ENCODE measurements at regions not wholly inside any gene's neighbourhood (a gene's known extent, or its start where the extent isn't known, plus 50 kb on each side); places are given as distances from the start of the nearest gene placed in this dataset.

GRCh38 chr6:134449004-134449403 lies 131.1 kb upstream of the SGK1 start:
- H3K27ac Mint-ChIP-seq, result no peak overlapping the region
- no peaks in the 10 kb centered on the region for H3K36me3 Mint-ChIP-seq (ENCODE audit: low read depth)
- no peak for DNase-seq
- H3K27me3 Mint-ChIP-seq, result no peaks in the 10 kb centered on the region
- H3K4me3 Mint-ChIP-seq, result no peak overlapping the region
- ChIA-PET POLR2A (no interaction called here), CTCF (interaction anchor here (1.8 kb wide), 1 partner anchor 9 kb away, joined by 5 read pairs; no protein-coding TSS in a partner anchor)
- H3K9me3 Mint-ChIP-seq, result no peaks in the 10 kb centered on the region
- no peaks in the 10 kb centered on the region for H3K4me1 Mint-ChIP-seq

GRCh38 chr6:134447883-134448387 lies 130.0 kb upstream of the SGK1 start:
- CTCF ChIA-PET, result interaction anchor here (0.7 kb wide), 1 partner anchor 8 kb away, joined by 3 read pairs; no protein-coding TSS in a partner anchor
- H3K27me3 Mint-ChIP-seq, result no peaks in the 10 kb centered on the region
- no peak overlapping the region for H3K27ac Mint-ChIP-seq

GRCh38 chr6:134447423-134447822 lies 129.5 kb upstream of the SGK1 start:
- no peaks in the 10 kb centered on the region for H3K9me3 Mint-ChIP-seq
- ChIA-PET CTCF (interaction anchor here (0.7 to 0.8 kb wide), 2 partner anchors 9 to 27 kb away, joined by 3 to 5 read pairs; no protein-coding TSS in a partner anchor), POLR2A (no interaction called here)
- no peaks in the 10 kb centered on the region for H3K27me3 Mint-ChIP-seq
- no peak overlapping the region for H3K4me3 Mint-ChIP-seq
- H3K4me1 Mint-ChIP-seq, result no peaks in the 10 kb centered on the region
- no peaks in the 10 kb centered on the region for H3K36me3 Mint-ChIP-seq (ENCODE audit: low read depth)
- DNase-seq, result no peak
- H3K27ac Mint-ChIP-seq, result no peak overlapping the region

More at GRCh38 chr6:134447883-134448387, 130.0 kb upstream of the SGK1 start:
- POLR2A ChIA-PET, result no interaction called here
- H3K36me3 Mint-ChIP-seq (ENCODE audit: low read depth), result no peaks in the 10 kb centered on the region
- no peak for DNase-seq
- no peaks in the 10 kb centered on the region for H3K4me1 Mint-ChIP-seq
- H3K4me3 Mint-ChIP-seq, result no peak overlapping the region
- H3K9me3 Mint-ChIP-seq, result no peaks in the 10 kb centered on the region

GRCh38 chr6:134446896-134447295 lies 129.0 kb upstream of the SGK1 start:
- CTCF ChIA-PET, result interaction anchor here (0.8 kb wide), 1 partner anchor 28 kb away, joined by 5 read pairs; no protein-coding TSS in a partner anchor
- H3K4me3 Mint-ChIP-seq, result no peak overlapping the region
- H3K36me3 Mint-ChIP-seq (ENCODE audit: low read depth), result no peaks in the 10 kb centered on the region
- H3K4me1 Mint-ChIP-seq, result no peaks in the 10 kb centered on the region
- POLR2A ChIA-PET, result no interaction called here
- DNase-seq, result no peak
- no peak overlapping the region for H3K27ac Mint-ChIP-seq
- no peaks in the 10 kb centered on the region for H3K27me3 Mint-ChIP-seq
- no peaks in the 10 kb centered on the region for H3K9me3 Mint-ChIP-seq

- no peaks in the 10 kb centered on the region for H3K4me1 Mint-ChIP-seq
- DNase-seq, result no peak
- no peaks in the 10 kb centered on the region for H3K27me3 Mint-ChIP-seq
- H3K27ac Mint-ChIP-seq, result no peak overlapping the region
- no peak overlapping the region for H3K4me3 Mint-ChIP-seq
- H3K36me3 Mint-ChIP-seq (ENCODE audit: low read depth), result no peaks in the 10 kb centered on the region
- POLR2A ChIA-PET, result no interaction called here
- CTCF ChIA-PET, result interaction anchor here (0.8 to 1.0 kb wide), 2 partner anchors 9 to 28 kb away, joined by 3 to 5 read pairs; no protein-coding TSS in a partner anchor
- no peaks in the 10 kb centered on the region for H3K9me3 Mint-ChIP-seq
Measured at GRCh38 chr6:134446218-134446848, 128.4 kb upstream of the SGK1 start.

- no peak overlapping the region for H3K4me3 Mint-ChIP-seq
- H3K27me3 Mint-ChIP-seq, result peaks cover 2% of the 10 kb centered on the region
- no peak for DNase-seq
- H3K9me3 Mint-ChIP-seq, result no peaks in the 10 kb centered on the region
- no peak overlapping the region for H3K27ac Mint-ChIP-seq
- POLR2A ChIA-PET, result no interaction called here
- CTCF ChIA-PET, result interaction anchor here (0.7 to 2.2 kb wide), 3 partner anchors 10 to 13 kb away, joined by 4 to 10 read pairs (median 5); no protein-coding TSS in a partner anchor
- no peaks in the 10 kb centered on the region for H3K4me1 Mint-ChIP-seq
- H3K36me3 Mint-ChIP-seq (ENCODE audit: low read depth), result no peaks in the 10 kb centered on the region
Measured at GRCh38 chr6:134443009-134443408, 125.1 kb upstream of the SGK1 start.

- POLR2A ChIA-PET, result no interaction called here
- CTCF ChIA-PET, result interaction anchor here (2.2 kb wide), 1 partner anchor 11 kb away, joined by 10 read pairs; no protein-coding TSS in a partner anchor
- Mint-ChIP-seq H3K9me3 (no peaks in the 10 kb centered on the region), H3K4me3 (no peak overlapping the region), H3K27ac (no peak overlapping the region), H3K27me3 (peaks cover 2% of the 10 kb centered on the region), H3K36me3 (ENCODE audit: low read depth) (no peaks in the 10 kb centered on the region), H3K4me1 (peaks cover 6% of the 10 kb centered on the region)
- DNase-seq, result no peak
Measured at GRCh38 chr6:134442073-134442472, 124.2 kb upstream of the SGK1 start.

GRCh38 chr6:134438837-134439236 lies 120.9 kb upstream of the SGK1 start:
- no peak for DNase-seq
- Mint-ChIP-seq H3K9me3 (no peaks in the 10 kb centered on the region), H3K27ac (no peak overlapping the region), H3K27me3 (peaks cover 2% of the 10 kb centered on the region), H3K4me1 (peaks cover 25% of the 10 kb centered on the region), H3K4me3 (no peak overlapping the region), H3K36me3 (ENCODE audit: low read depth) (no peaks in the 10 kb centered on the region)
- ChIA-PET POLR2A (no interaction called here), CTCF (interaction anchor here (0.8 to 1.9 kb wide), 6 partner anchors 11 to 202 kb away, joined by 3 to 6 read pairs (median 5); no protein-coding TSS in a partner anchor)

- peak overlapping the region; percentile 52 for H3K27ac Mint-ChIP-seq
- no peaks in the 10 kb centered on the region for H3K9me3 Mint-ChIP-seq
- no peak overlapping the region for H3K4me3 Mint-ChIP-seq
- POLR2A ChIA-PET, result no interaction called here
- CTCF ChIA-PET, result interaction anchor here (0.5 to 1.9 kb wide), 5 partner anchors 9 to 203 kb away, joined by 3 to 6 read pairs (median 5); no protein-coding TSS in a partner anchor
- peaks cover 2% of the 10 kb centered on the region for H3K27me3 Mint-ChIP-seq
- H3K36me3 Mint-ChIP-seq (ENCODE audit: low read depth), result no peaks in the 10 kb centered on the region
- no peak for DNase-seq
- H3K4me1 Mint-ChIP-seq, result peaks cover 25% of the 10 kb centered on the region
Measured at GRCh38 chr6:134437376-134437775, 119.5 kb upstream of the SGK1 start.

- no peak for DNase-seq
- Mint-ChIP-seq H3K4me1 (peaks cover 25% of the 10 kb centered on the region), H3K9me3 (no peaks in the 10 kb centered on the region), H3K36me3 (ENCODE audit: low read depth) (no peaks in the 10 kb centered on the region), H3K27ac (peak overlapping the region; percentile 52), H3K4me3 (no peak overlapping the region), H3K27me3 (peaks cover 2% of the 10 kb centered on the region)
- ChIA-PET CTCF (interaction anchor here (0.5 to 1.9 kb wide), 4 partner anchors 9 to 204 kb away, joined by 3 to 6 read pairs (median 5); no protein-coding TSS in a partner anchor), POLR2A (no interaction called here)
Measured at GRCh38 chr6:134436950-134437349, 119.0 kb upstream of the SGK1 start.

GRCh38 chr6:134436281-134436815 lies 118.4 kb upstream of the SGK1 start:
- Mint-ChIP-seq H3K9me3 (no peaks in the 10 kb centered on the region), H3K27me3 (peaks cover 2% of the 10 kb centered on the region), H3K4me3 (peak overlapping the region; percentile 0), H3K36me3 (ENCODE audit: low read depth) (no peaks in the 10 kb centered on the region), H3K27ac (peak overlapping the region; percentile 52), H3K4me1 (peaks cover 25% of the 10 kb centered on the region)
- ChIA-PET CTCF (interaction anchor here (0.8 kb wide), 1 partner anchor 10 kb away, joined by 4 read pairs; no protein-coding TSS in a partner anchor), POLR2A (no interaction called here)
- peak; percentile 39 for DNase-seq

- H3K27me3 Mint-ChIP-seq, result peaks cover 2% of the 10 kb centered on the region
- H3K36me3 Mint-ChIP-seq (ENCODE audit: low read depth), result no peaks in the 10 kb centered on the region
- H3K27ac Mint-ChIP-seq, result peak overlapping the region; percentile 52
- CTCF ChIA-PET, result interaction anchor here (0.8 kb wide), 1 partner anchor 9 kb away, joined by 4 read pairs; no protein-coding TSS in a partner anchor
- H3K9me3 Mint-ChIP-seq, result no peaks in the 10 kb centered on the region
- peak overlapping the region; percentile 0 for H3K4me3 Mint-ChIP-seq
- DNase-seq, result no peak
- POLR2A ChIA-PET, result no interaction called here
- peaks cover 25% of the 10 kb centered on the region for H3K4me1 Mint-ChIP-seq
Measured at GRCh38 chr6:134435814-134436280, 117.9 kb upstream of the SGK1 start.

Measured in activated CD4-positive, alpha-beta T cell treated with anti-CD3 and anti-CD28 coated beads, Interleukin-2, amount 10 ng/mL, durations not matched to agents 7 days and 5 days (primary cell).